ENCODE measurements at regions not wholly inside any gene's neighbourhood (a gene's known extent, or its start where the extent isn't known, plus 50 kb on each side); places are given as distances from the start of the nearest gene placed in this dataset.

DNA sequence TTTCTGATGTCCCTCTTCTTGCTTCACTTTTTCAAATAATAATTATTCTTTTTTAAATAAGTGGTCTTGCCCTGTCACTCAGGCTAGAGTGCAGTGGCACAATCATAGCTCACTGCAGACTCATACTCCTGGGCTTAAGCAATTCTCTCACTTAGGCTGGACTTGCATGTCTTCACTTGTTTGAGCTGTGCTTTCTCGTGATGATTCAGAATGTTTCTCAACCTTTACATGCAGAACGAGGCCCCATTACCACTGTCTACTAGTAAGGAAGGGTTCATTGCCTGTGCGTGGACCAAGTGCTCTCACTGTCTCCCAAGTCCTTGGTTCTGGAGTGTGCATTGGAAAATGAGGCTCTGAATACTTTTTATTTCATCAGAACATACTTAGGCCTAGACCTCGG lies 468.6 kb upstream of the COBL start:
- ATAC-seq (replicated peaks) (no peak), DNase-seq (no peak)
- Mint-ChIP-seq H3K4me1 (no peaks in the 10 kb centered on the region), H3K27me3 (no peaks in the 10 kb centered on the region), H3K4me3 (no peak overlapping the region), H3K9me3 (peaks cover 7 to 9% of the 10 kb centered on the region in 2 donors), H3K36me3 (no peaks in the 10 kb centered on the region), H3K27ac (no peak overlapping the region)

DNA sequence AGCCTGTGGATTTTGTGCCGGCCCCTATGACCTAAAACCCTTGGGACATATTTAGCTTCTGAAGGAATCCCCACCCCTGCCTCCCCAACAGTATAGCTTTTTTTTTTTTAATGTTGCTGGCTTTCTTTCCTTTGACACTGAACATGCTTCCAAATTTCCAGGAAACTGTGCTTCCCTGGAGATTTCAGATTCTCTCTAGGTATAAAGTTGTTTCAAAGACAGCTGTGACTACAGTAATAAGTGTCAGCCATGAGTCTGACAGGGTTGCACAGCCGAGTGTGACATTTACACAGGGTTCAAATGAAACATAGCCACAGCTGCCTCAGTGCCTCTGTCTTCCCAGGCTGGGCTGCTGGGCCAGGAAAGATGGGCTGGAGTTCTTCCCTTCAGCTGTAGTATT lies 466.6 kb upstream of the COBL start:
- H3K9me3 Mint-ChIP-seq, result peaks cover 5 to 9% of the 10 kb centered on the region in 2 donors
- H3K36me3 Mint-ChIP-seq, result no peaks in the 10 kb centered on the region
- no peaks in the 10 kb centered on the region for H3K4me1 Mint-ChIP-seq
- DNase-seq, result no peak
- no peak overlapping the region for H3K27ac Mint-ChIP-seq
- ATAC-seq (replicated peaks), result no peak
- no peaks in the 10 kb centered on the region for H3K27me3 Mint-ChIP-seq
- H3K4me3 Mint-ChIP-seq, result no peak overlapping the region

DNA sequence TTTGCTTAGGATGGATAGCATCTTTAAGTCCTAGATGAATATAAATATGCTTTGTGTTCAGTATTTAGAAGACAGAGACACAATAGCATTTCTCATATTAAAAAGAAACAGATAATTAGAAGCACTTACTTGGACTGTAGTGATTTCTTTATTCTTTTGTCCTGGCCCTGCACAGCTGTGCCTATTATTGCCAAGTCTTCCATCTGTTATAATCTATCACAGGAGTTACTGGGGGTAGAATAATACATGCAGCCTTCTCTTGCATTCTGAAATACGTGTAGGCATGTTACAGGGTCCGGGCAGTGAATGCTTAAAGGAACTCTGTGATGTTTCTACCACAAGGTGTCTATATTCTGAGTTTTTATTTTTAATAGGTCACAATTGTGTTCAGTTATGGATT lies 461.5 kb upstream of the COBL start:
- H3K27me3 Mint-ChIP-seq, result no peaks in the 10 kb centered on the region
- H3K27ac Mint-ChIP-seq, result no peak overlapping the region
- H3K9me3 Mint-ChIP-seq, result peaks cover 5 to 6% of the 10 kb centered on the region in 2 donors
- no peaks in the 10 kb centered on the region for H3K36me3 Mint-ChIP-seq
- H3K4me3 Mint-ChIP-seq, result no peak overlapping the region
- no peak for DNase-seq
- H3K4me1 Mint-ChIP-seq, result no peaks in the 10 kb centered on the region
- ATAC-seq (replicated peaks), result no peak

DNA sequence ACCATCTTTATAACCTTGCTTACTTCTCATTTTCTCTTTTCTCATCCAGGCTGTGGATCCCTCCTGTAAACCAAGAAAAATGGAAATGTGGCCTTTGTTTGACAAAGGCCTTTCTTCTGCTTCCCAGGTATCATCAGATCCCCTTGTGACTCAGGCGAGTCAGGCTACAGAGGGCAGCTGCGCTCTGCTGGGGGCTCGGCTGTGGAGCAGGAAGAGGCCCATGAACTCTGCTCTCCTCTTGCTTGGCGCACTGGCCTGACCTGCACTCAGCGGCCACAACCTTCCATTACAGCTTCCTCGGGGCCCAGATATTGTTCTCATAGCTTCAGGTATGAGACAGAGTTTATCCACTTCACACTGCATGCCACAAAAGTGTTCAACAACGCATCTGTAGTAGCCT lies 457.6 kb upstream of the COBL start:
- no peak for ATAC-seq (replicated peaks)
- Mint-ChIP-seq H3K36me3 (no peaks in the 10 kb centered on the region), H3K4me1 (no peaks in the 10 kb centered on the region), H3K9me3 (peaks cover 0 to 4% of the 10 kb centered on the region in 2 donors), H3K27ac (no peak overlapping the region), H3K4me3 (no peak overlapping the region), H3K27me3 (no peaks in the 10 kb centered on the region)
- no peak for DNase-seq

DNA sequence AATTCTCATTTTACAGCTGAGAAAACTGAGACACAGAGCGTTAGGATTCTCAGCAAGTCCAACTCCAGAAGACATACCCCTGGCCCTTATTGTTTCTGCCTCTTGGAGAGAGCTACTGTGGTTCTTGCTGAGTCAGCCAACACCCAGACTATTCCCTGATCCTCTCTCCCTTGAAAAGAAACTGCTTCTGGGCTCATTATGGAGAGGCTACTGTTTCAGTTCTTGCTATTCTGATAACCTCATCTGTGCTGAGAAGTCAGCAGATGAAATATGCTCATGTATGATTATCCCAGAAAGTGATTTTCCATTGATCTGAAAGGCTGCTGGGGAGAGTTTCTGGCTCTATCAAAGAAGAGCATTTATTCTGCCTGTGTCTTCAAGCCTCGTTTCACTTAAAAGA lies 455.6 kb upstream of the COBL start:
- no peaks in the 10 kb centered on the region for H3K27me3 Mint-ChIP-seq
- H3K36me3 Mint-ChIP-seq, result no peaks in the 10 kb centered on the region
- no peak for DNase-seq
- no peaks in the 10 kb centered on the region for H3K4me1 Mint-ChIP-seq
- peaks cover 0 to 4% of the 10 kb centered on the region in 2 donors for H3K9me3 Mint-ChIP-seq
- no peak overlapping the region for H3K27ac Mint-ChIP-seq
- ATAC-seq (replicated peaks), result no peak
- H3K4me3 Mint-ChIP-seq, result no peak overlapping the region

DNA sequence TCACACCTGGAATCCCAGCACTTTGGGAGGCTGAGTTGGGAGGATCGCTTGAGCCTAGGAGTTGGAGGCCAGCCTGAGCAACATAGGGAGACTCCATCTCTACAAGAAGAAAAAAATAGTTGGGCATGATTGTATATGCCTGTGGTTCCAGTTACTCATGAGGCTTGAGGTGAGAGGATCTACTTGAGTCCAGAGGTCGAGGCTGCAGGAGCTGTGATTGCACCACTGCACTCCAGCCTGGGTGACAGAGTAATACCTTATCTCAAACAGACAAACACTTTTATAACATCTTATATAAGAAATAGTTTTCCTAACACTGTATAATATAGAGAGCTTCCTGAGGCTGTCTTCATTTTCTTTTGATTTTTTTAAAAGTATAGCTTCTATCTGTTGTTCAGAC lies 448.4 kb upstream of the COBL start:
- no peak for DNase-seq
- Mint-ChIP-seq H3K27me3 (no peaks in the 10 kb centered on the region), H3K4me3 (no peak overlapping the region), H3K9me3 (peaks cover 1 to 3% of the 10 kb centered on the region in 2 donors), H3K27ac (no peak overlapping the region), H3K36me3 (no peaks in the 10 kb centered on the region), H3K4me1 (no peaks in the 10 kb centered on the region)
- ATAC-seq (replicated peaks), result no peak

DNA sequence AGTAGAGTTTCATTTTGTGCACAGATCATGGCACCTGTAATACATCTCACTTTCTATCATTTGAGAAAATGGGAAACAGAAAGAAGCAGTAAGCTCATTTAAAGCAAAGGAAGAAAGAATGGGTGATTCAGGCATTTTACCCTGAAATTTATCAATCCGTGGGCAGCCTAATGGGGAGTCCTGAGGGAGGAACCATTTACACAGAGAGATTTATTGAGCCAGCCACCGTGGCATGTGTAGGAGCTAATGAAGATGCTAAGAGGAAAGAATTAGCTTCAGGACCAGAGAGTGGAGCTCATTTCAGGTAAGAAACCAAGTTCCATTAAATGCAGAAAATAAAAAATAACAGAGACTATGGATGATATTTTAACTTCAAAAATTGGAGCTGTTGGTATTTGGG lies 443.4 kb upstream of the COBL start:
- no peak for DNase-seq
- Mint-ChIP-seq H3K4me1 (no peaks in the 10 kb centered on the region), H3K27ac (no peak overlapping the region), H3K9me3 (peaks cover 0 to 5% of the 10 kb centered on the region in 2 donors), H3K36me3 (no peaks in the 10 kb centered on the region), H3K27me3 (no peaks in the 10 kb centered on the region), H3K4me3 (no peak overlapping the region)
- no peak for ATAC-seq (replicated peaks)

DNA sequence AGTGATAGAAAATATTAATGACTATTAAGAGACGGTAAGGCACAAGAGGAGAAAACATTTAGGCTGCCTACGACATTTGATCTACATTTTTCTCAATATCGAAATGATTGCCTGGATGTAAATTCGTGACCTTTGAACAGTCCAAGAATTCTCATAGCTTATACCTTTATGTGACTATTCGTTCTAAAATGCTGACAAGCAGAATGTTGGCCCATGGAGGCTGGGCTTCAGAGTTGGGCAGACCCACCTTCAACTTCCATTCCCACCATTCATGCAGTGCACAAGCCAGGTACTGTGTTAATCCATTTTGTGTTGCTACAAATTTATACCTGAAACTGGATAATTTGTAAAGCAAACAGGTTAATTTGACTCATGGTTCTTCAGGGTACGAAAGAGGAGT lies 441.4 kb upstream of the COBL start:
- Mint-ChIP-seq H3K27me3 (no peaks in the 10 kb centered on the region), H3K4me3 (no peak overlapping the region), H3K4me1 (no peaks in the 10 kb centered on the region), H3K27ac (no peak overlapping the region), H3K9me3 (peaks cover 0 to 4% of the 10 kb centered on the region in 2 donors), H3K36me3 (no peaks in the 10 kb centered on the region)
- ATAC-seq (replicated peaks) (no peak), DNase-seq (no peak)

DNA sequence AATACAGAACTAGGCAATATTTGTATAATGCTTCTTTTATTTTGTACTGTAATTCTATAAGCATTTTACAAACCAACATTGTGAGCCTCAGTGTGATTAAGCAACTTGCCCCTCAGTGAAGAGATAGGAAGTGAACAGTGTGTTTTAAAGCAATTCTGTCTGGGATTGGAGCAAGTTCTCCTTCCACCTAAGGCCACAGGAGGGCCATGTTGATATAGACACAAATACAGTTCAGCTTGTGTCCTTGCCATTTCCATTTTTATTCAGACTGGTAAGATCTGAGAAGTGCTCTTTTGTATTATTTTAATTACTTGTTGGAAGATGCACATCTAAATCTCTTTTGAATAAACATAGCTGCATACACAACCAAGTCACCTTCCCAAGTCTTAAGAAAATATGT lies 416.3 kb upstream of the COBL start:
- Mint-ChIP-seq H3K9me3 (peaks cover 5 to 10% of the 10 kb centered on the region in 2 donors), H3K36me3 (no peaks in the 10 kb centered on the region), H3K27me3 (no peaks in the 10 kb centered on the region)

DNA sequence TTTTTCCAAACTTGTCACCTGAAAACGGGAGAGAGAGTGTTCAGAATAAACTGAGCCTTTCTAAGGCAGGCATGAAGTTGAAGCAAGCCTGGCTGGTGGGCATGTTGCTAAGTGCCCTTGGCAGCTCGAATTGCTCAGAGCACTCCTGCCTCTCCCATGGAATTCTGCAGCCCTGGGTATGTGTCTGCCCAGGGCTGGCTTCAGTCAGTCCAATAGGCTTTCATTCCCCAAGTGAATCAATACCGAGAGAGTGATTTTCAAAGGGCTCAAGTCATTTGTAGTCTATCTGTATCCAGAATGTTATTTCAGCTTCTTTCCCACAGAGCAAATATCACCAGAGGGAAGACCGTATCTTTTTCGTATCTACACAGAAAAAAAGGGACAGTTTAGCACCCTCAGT lies 415.5 kb upstream of the COBL start:
- Mint-ChIP-seq H3K4me3 (no peak overlapping the region), H3K36me3 (no peaks in the 10 kb centered on the region), H3K9me3 (peaks cover 5 to 11% of the 10 kb centered on the region in 2 donors), H3K4me1 (no peaks in the 10 kb centered on the region), H3K27me3 (no peaks in the 10 kb centered on the region), H3K27ac (no peak overlapping the region)
- no peak for DNase-seq
- no peak for ATAC-seq (replicated peaks)

More for the DNA sequence above, 416.3 kb upstream of the COBL start:
- no peak overlapping the region for H3K4me3 Mint-ChIP-seq
- no peak overlapping the region for H3K27ac Mint-ChIP-seq
- no peak for DNase-seq
- H3K4me1 Mint-ChIP-seq, result no peaks in the 10 kb centered on the region
- no peak for ATAC-seq (replicated peaks)

DNA sequence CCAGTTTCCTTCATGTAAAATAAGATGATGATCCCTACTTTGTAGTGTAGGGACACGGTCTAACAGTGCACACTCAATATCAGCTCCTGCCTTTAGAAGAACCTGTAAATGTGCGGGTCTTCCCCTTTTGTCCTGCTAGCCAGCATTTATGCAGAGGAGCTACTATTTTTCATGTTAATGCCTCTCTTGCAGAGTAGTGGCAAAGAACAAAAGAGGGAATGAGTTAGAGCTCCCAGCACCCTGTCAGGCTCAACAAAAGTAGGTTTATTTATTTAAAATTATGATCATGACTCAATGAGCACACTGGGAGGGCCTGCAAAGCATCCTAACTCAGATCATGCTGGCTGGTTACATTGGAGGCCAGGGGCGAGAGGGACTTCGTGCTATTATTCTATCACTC lies 414.5 kb upstream of the COBL start:
- no peak overlapping the region for H3K27ac Mint-ChIP-seq
- ATAC-seq (replicated peaks), result no peak
- H3K4me1 Mint-ChIP-seq, result no peaks in the 10 kb centered on the region
- no peak for DNase-seq
- no peaks in the 10 kb centered on the region for H3K36me3 Mint-ChIP-seq
- H3K27me3 Mint-ChIP-seq, result no peaks in the 10 kb centered on the region
- no peak overlapping the region for H3K4me3 Mint-ChIP-seq
- H3K9me3 Mint-ChIP-seq, result peaks cover 5 to 11% of the 10 kb centered on the region in 2 donors

DNA sequence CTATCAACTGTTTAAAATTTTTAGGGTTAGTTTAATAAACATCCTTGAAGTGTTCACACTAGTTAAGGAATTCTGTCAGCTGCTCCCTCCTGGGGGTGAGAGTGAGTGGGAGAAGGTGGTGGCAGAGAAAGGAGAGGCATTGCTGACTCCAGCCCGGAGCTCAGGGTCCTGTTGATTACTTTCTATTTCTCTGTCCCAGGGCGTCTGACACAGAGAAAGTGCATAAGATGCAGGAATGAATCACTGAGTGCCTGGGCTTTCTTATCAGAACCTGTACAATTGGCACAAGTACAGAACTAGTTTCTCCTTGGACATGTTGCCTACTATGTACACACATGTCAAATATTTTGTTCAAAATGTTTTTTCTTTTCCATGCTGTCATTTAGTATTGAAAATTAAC lies 410.8 kb upstream of the COBL start:
- no peak for DNase-seq
- Mint-ChIP-seq H3K27me3 (no peaks in the 10 kb centered on the region), H3K27ac (no peak overlapping the region), H3K4me3 (no peak overlapping the region), H3K9me3 (peaks cover 10 to 21% of the 10 kb centered on the region in 2 donors), H3K4me1 (no peaks in the 10 kb centered on the region), H3K36me3 (no peaks in the 10 kb centered on the region)
- ATAC-seq (replicated peaks), result no peak

DNA sequence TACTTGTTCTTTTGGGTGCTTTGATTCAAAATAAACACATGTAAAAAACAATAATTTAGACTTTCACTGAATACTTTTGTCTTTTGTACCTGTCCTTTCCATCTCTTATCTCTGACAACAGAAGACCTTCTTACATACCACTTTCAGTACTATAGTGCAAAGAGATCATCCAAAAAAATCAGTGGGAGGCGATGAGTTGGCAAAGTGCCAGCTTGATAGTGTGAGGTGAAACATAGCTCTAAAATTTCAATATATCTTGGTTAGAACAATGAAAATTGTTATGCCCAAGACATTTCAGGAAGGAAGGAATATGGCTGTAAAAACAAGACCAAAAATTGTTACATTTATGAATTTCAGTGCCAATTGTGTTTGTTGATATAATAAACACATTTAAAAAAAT lies 390.2 kb upstream of the COBL start:
- DNase-seq (no peak), ATAC-seq (replicated peaks) (no peak)
- no peaks in the 10 kb centered on the region for H3K27me3 Mint-ChIP-seq
- peaks cover 3 to 12% of the 10 kb centered on the region in 2 donors for H3K9me3 Mint-ChIP-seq
- H3K4me1 Mint-ChIP-seq, result no peaks in the 10 kb centered on the region
- no peak overlapping the region for H3K27ac Mint-ChIP-seq
- H3K4me3 Mint-ChIP-seq, result no peak overlapping the region
- H3K36me3 Mint-ChIP-seq, result no peaks in the 10 kb centered on the region

DNA sequence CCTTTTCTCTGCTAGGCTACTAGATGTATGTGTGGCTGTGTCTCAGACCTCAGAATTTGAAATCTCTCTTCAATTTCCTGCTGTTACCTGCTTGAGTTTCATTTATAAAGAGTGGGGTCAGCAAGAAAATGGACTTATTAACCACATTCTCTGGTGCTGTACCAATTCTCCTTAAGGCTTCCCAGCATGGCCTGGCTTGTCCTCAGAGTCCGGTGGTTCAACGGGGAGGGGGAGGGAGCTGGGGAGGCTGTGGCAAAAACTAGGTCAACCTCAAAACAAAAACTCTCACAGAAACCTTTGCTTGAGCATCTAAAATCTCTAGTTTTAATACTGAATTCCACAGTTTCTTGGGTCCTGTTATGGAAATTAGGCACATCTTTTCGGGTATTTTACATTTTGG lies 389.1 kb upstream of the COBL start:
- Mint-ChIP-seq H3K4me3 (no peak overlapping the region), H3K36me3 (no peaks in the 10 kb centered on the region), H3K27ac (no peak overlapping the region), H3K27me3 (no peaks in the 10 kb centered on the region), H3K9me3 (peaks cover 7 to 12% of the 10 kb centered on the region in 2 donors), H3K4me1 (no peaks in the 10 kb centered on the region)
- DNase-seq (no peak), ATAC-seq (replicated peaks) (no peak)

DNA sequence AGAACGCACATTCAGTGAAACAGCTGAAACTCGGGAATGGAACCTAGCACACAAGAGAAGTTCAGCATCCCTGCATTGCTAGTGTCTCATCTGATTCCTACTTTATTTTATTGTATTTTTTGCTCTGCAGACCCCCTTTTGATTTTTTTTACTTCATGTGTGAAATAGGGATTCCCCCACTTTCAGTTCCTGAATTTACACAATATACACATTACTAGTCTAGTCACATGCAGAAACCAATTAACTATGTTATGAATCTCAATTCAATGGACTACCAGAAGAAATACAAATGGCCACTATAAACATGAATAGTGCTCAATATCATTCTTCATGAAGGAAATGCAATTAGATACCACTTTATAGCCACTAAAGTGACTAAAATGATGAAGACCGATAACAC lies 386.1 kb upstream of the COBL start:
- Mint-ChIP-seq H3K4me1 (no peaks in the 10 kb centered on the region), H3K27me3 (no peaks in the 10 kb centered on the region), H3K36me3 (no peaks in the 10 kb centered on the region), H3K4me3 (no peak overlapping the region), H3K27ac (no peak overlapping the region), H3K9me3 (peaks cover 7 to 8% of the 10 kb centered on the region in 2 donors)
- peak in 1 of 2 donors; percentile 33 for ATAC-seq (replicated peaks)
- no peak for DNase-seq

DNA sequence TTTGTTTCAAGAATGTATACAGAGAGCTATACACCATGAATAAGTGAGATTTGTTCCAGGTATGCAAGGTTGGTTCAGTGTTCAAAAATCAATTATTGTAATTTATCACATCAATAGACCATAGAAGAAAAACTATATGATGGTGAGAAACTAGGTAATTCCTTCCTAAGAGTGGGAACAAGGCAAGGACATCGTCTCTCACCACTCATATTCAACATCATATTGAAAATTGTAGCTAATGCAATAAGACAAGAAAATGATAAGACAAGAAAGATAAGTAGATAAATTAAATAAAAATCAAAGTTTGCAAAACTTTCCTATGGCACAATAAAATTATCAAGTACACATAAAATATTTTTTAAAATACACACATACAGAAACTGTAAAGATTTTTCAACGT lies 385.3 kb upstream of the COBL start:
- no peaks in the 10 kb centered on the region for H3K27me3 Mint-ChIP-seq
- peaks cover 7 to 8% of the 10 kb centered on the region in 2 donors for H3K9me3 Mint-ChIP-seq
- no peaks in the 10 kb centered on the region for H3K4me1 Mint-ChIP-seq
- no peaks in the 10 kb centered on the region for H3K36me3 Mint-ChIP-seq
- DNase-seq, result no peak
- no peak overlapping the region for H3K27ac Mint-ChIP-seq
- ATAC-seq (replicated peaks), result no peak
- no peak overlapping the region for H3K4me3 Mint-ChIP-seq
